OCI-LY7 (cell line): ENCODE measurements at regions not wholly inside any gene's neighbourhood (a gene's known extent, or its start where the extent isn't known, plus 50 kb on each side); places are given as distances from the start of the nearest gene placed in this dataset.
"Not testable (repeated sequence)": the region's sequence is repeated elsewhere in the genome, so short reads cannot be mapped to it uniquely, and the experiment has no call there.

Experiments
- BruUV-seq: library from RNA; stranded (reverse); fragments of 400-500 nt; replicated peaks from 2 replicates; lab custom pipeline; 2021; lab: Mats Ljungman, UMichigan
- CTCF ChIA-PET: fragments of 300-600 bp; sonication (Branson Sonifier 250); formaldehyde crosslinking; loops from one replicate; lab custom pipeline; 2022; ENCODE audit warnings: antibody characterized with exemption; ENCODE audit not compliant: unreplicated experiment; lab: Charles Lee
- POLR2A ChIA-PET: fragments of 300-600 bp; sonication (Branson Sonifier 250); formaldehyde crosslinking; loops from one replicate; lab custom pipeline; 2022; ENCODE audit warnings: antibody characterized with exemption; lab: Charles Lee
- DNase-seq: peaks from one replicate; pipeline ENCODE4 v3.0.0-alpha.2; 2015; ENCODE audit warnings: low spot score
- H2AFZ ChIP-seq: fragments of 200-600 bp; sonication (generic), shearing (Covaris generic); 2 replicates; pipeline ENCODE4 v1.6.1; 2014; ENCODE audit warnings: mild to moderate bottlenecking, antibody characterized with exemption, low read length, moderate library complexity
- H3K27ac ChIP-seq: fragments of 200-600 bp; sonication (generic); 2 replicates; pipeline ENCODE4 v1.5.1; 2014; ENCODE audit warnings: mixed run types, low read depth, mild to moderate bottlenecking, moderate library complexity, low read length, inconsistent platforms; ENCODE audit not compliant: poor library complexity, severe bottlenecking
- H3K36me3 ChIP-seq: fragments of 200-600 bp; sonication (generic); 2 replicates; pipeline ENCODE4 v1.6.1; 2014; ENCODE audit warnings: mild to moderate bottlenecking, antibody characterized with exemption, low read length, moderate library complexity, mixed read lengths; ENCODE audit not compliant: insufficient read depth
- H3K4me1 ChIP-seq: fragments of 200-600 bp; sonication (generic); 2 replicates; pipeline ENCODE4 v1.5.1; 2014; ENCODE audit warnings: mild to moderate bottlenecking, low read length; ENCODE audit not compliant: insufficient read depth, poor library complexity, severe bottlenecking
- H3K4me2 ChIP-seq: fragments of 200-600 bp; sonication (generic); 2 replicates; pipeline ENCODE4 v1.6.1; 2014; ENCODE audit warnings: mild to moderate bottlenecking, low read length
- H3K4me3 ChIP-seq: fragments of 200-600 bp; sonication (generic); 2 replicates; pipeline ENCODE4 v1.5.1; 2014; ENCODE audit warnings: mild to moderate bottlenecking, low read depth, low read length; ENCODE audit not compliant: poor library complexity, severe bottlenecking
- H3K79me2 ChIP-seq: fragments of 200-600 bp; sonication (generic); 2 replicates; pipeline ENCODE4 v1.6.1; 2016; ENCODE audit warnings: low read depth, mild to moderate bottlenecking, low read length, moderate library complexity, mixed read lengths; ENCODE audit not compliant: insufficient read depth
- H3K9me2 ChIP-seq: fragments of 200-600 bp; sonication (generic); 2 replicates; pipeline ENCODE4 v1.6.1; 2016; ENCODE audit warnings: mild to moderate bottlenecking, low read length, mixed read lengths; ENCODE audit not compliant: insufficient read depth
- H3K9me3 ChIP-seq: fragments of 200-600 bp; sonication (generic); 2 replicates; pipeline ENCODE4 v1.6.1; 2014; ENCODE audit warnings: mild to moderate bottlenecking, mixed run types, low read length, mixed read lengths
- H4K20me1 ChIP-seq: fragments of 200-600 bp; sonication (generic); 2 replicates; pipeline ENCODE4 v1.6.1; 2014; ENCODE audit warnings: mild to moderate bottlenecking, antibody characterized with exemption, low read length, moderate library complexity, mixed read lengths; ENCODE audit not compliant: insufficient read depth
- CTCF ChIP-seq: fragments of 200-600 bp; sonication (generic); conservative IDR thresholded peaks from 2 replicates; pipeline ENCODE4 v1.5.1; 2014; ENCODE audit warnings: mild to moderate bottlenecking, antibody characterized with exemption, low read length, moderate library complexity, mixed read lengths
- EZH2phosphoT487 ChIP-seq: fragments of 200-600 bp; sonication (generic); IDR thresholded peaks from 2 replicates; pipeline ENCODE4 v1.6.1; 2018; ENCODE audit warnings: low read depth, borderline replicate concordance, mild to moderate bottlenecking, mixed run types, antibody characterized with exemption, low read length, moderate library complexity, mixed read lengths
- intact Hi-C: fragments of 100-400 bp; cut with micrococcal nuclease; formaldehyde crosslinking; loops from one replicate; pipeline ENCODE4 v1.10.0; 2022; ENCODE audit not compliant: unreplicated experiment

DNA sequence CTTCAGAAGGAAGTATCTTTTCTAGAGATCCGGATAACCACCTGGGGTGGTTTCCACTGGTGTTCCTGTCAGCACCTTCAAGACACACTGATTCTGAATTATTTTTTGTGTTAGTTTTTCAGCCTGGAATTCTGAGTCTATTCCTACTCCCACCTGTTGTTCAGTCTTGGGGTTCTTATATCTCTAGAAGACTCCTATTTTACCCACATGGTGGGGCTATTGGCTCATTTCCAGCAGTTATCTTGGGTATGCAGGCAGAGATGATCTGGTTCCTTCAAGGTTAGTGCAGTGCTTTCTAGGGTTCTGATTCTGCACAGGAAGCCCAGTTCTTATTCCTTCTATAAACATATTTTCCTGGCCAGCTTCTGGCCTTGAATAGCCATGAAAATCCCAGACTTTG lies 175.6 kb upstream of the PDE7B start:
- H3K36me3 ChIP-seq, result no peaks in the 10 kb centered on the region
- no peak overlapping the region for H3K27ac ChIP-seq
- no peaks in the 10 kb centered on the region for H3K9me3 ChIP-seq
- no TSS peak for BruUV-seq
- no peaks in the 10 kb centered on the region for H4K20me1 ChIP-seq
- TF ChIP-seq CTCF, result peak; percentile 74
- TF ChIP-seq EZH2phosphoT487, result no peak
- H3K4me1 ChIP-seq, result no peaks in the 10 kb centered on the region
- no peak overlapping the region for H3K4me3 ChIP-seq
- H3K79me2 ChIP-seq, result no peaks in the 10 kb centered on the region
- intact Hi-C loops, result loop anchor here (1.0 kb wide), 1 partner anchor 550 kb away; no protein-coding TSS in a partner anchor
- no peaks in the 10 kb centered on the region for H3K9me2 ChIP-seq
- H3K4me2 ChIP-seq, result no peak overlapping the region
- DNase-seq, result peak; percentile 36
- ChIA-PET POLR2A (interaction anchor here (0.6 kb wide), 1 partner anchor 1530 kb away, joined by 4 read pairs; no protein-coding TSS in a partner anchor), CTCF (no interaction called here)
- no peak overlapping the region for H2AFZ ChIP-seq

GRCh38 chr6:135680964-135681913 lies 170.3 kb upstream of the PDE7B start:
- intact Hi-C loops, result no loop called here
- no peaks in the 10 kb centered on the region for H3K36me3 ChIP-seq
- no peak for DNase-seq
- no peak overlapping the region for H2AFZ ChIP-seq
- H3K79me2 ChIP-seq, result no peaks in the 10 kb centered on the region
- no peaks in the 10 kb centered on the region for H4K20me1 ChIP-seq
- no peaks in the 10 kb centered on the region for H3K4me1 ChIP-seq
- CTCF ChIA-PET, result no interaction called here
- H3K9me2 ChIP-seq, result no peaks in the 10 kb centered on the region
- POLR2A ChIA-PET, result interaction anchor here (0.6 to 1.6 kb wide), 5 partner anchors 8 to 1944 kb away, joined by 3 read pairs; no protein-coding TSS in a partner anchor
- BruUV-seq, result no TSS peak
- no peak for TF ChIP-seq CTCF
- TF ChIP-seq EZH2phosphoT487, result no peak
- no peak overlapping the region for H3K27ac ChIP-seq
- no peak overlapping the region for H3K4me3 ChIP-seq
- no peak overlapping the region for H3K4me2 ChIP-seq
- no peaks in the 10 kb centered on the region for H3K9me3 ChIP-seq

- CTCF ChIA-PET, result no interaction called here
- Histone ChIP-seq H3K79me2 (no peaks in the 10 kb centered on the region), H3K4me2 (no peak overlapping the region), H3K36me3 (no peaks in the 10 kb centered on the region), H4K20me1 (no peaks in the 10 kb centered on the region), H3K4me3 (no peak overlapping the region), H3K4me1 (no peaks in the 10 kb centered on the region), H3K27ac (no peak overlapping the region), H2AFZ (no peak overlapping the region), H3K9me3 (no peaks in the 10 kb centered on the region), H3K9me2 (no peaks in the 10 kb centered on the region)
- no TSS peak for BruUV-seq
- no peak for TF ChIP-seq CTCF
- no peak for TF ChIP-seq EZH2phosphoT487
- intact Hi-C loops, result no loop called here
- DNase-seq, result no peak
- POLR2A ChIA-PET, result interaction anchor here (0.6 kb wide), 1 partner anchor 169 kb away, joined by 3 read pairs; no protein-coding TSS in a partner anchor
Measured at GRCh38 chr6:135686784-135687301, 164.7 kb upstream of the PDE7B start.

- CTCF ChIA-PET, result not testable (repeated sequence)
Measured at GRCh38 chr6:135688476-135688875, 163.0 kb upstream of the PDE7B start.

More at GRCh38 chr6:135688476-135688875, 163.0 kb upstream of the PDE7B start:
- H4K20me1 ChIP-seq, H3K4me1 ChIP-seq, H3K79me2 ChIP-seq, H3K36me3 ChIP-seq, H3K9me2 ChIP-seq, H3K9me3 ChIP-seq, DNase-seq, H3K4me2 ChIP-seq, POLR2A ChIA-PET, intact Hi-C loops, BruUV-seq, H3K4me3 ChIP-seq, H2AFZ ChIP-seq, H3K27ac ChIP-seq: not testable (repeated sequence)
